ENCODE measurements at regions not wholly inside any gene's neighbourhood (a gene's known extent, or its start where the extent isn't known, plus 50 kb on each side); places are given as distances from the start of the nearest gene placed in this dataset.
A peak's percentile ranks its signal among the peaks of the same experiment; 100 is the strongest.

DNA sequence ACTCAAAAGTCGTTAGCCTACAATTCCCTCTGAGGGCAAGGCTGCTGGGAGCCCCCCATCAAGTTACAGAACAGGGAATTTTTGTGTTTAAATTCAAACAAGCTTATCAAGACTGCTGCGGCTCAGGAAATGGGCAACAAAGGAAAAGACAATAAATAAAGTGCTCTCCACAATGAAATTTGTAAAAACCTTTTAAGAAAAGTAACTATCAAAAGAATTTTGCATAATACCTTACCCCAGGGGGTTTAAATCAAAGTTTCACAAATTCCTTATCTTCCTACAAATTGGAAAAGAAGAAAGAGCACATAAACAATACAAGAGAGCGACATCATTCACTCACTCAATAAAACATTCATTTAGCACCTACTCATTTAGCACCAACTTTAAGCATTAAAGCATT is 97.9 kb upstream of the CCDC160 start:
- intact Hi-C loops (cut with micrococcal nuclease; ENCODE audit: unreplicated experiment): no loop called here
- no peaks in the 10 kb centered on the region for H3K9me2 ChIP-seq (ENCODE audit: insufficient read depth, low read length)
- no peak overlapping the region for H3K27ac ChIP-seq (ENCODE audit: low read depth, low read length, poor library complexity, severe bottlenecking)
- H2AFZ ChIP-seq (ENCODE audit: low read length): no peak overlapping the region
- no peak overlapping the region for H3K4me2 ChIP-seq (ENCODE audit: low read length)
- TF ChIP-seq, protein P1, sequence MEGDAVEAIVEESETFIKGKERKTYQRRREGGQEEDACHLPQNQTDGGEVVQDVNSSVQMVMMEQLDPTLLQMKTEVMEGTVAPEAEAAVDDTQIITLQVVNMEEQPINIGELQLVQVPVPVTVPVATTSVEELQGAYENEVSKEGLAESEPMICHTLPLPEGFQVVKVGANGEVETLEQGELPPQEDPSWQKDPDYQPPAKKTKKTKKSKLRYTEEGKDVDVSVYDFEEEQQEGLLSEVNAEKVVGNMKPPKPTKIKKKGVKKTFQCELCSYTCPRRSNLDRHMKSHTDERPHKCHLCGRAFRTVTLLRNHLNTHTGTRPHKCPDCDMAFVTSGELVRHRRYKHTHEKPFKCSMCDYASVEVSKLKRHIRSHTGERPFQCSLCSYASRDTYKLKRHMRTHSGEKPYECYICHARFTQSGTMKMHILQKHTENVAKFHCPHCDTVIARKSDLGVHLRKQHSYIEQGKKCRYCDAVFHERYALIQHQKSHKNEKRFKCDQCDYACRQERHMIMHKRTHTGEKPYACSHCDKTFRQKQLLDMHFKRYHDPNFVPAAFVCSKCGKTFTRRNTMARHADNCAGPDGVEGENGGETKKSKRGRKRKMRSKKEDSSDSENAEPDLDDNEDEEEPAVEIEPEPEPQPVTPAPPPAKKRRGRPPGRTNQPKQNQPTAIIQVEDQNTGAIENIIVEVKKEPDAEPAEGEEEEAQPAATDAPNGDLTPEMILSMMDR (conservative IDR thresholded peaks at IDR 0.05; ENCODE audit: low read length): no peak
- TF ChIP-seq EZH2phosphoT487 (IDR thresholded peaks at IDR 0.05; ENCODE audit: borderline replicate concordance, low read depth, low read length): no peak
- H3K9me3 ChIP-seq (ENCODE audit: low read length): no peaks in the 10 kb centered on the region
- no peak for DNase-seq (ENCODE audit: low spot score)
- H3K4me1 ChIP-seq (ENCODE audit: insufficient read depth, low read length, poor library complexity, severe bottlenecking): no peaks in the 10 kb centered on the region
- no peak overlapping the region for H3K4me3 ChIP-seq (ENCODE audit: low read depth, low read length, poor library complexity, severe bottlenecking)
- no peaks in the 10 kb centered on the region for H3K79me2 ChIP-seq (ENCODE audit: insufficient read depth, low read depth, low read length)
- ChIA-PET POLR2A (no interaction called here), CTCF (ENCODE audit: unreplicated experiment) (no interaction called here)
- H3K36me3 ChIP-seq (ENCODE audit: insufficient read depth, low read length): no peaks in the 10 kb centered on the region
- no TSS peak for BruUV-seq (replicated peaks)
- H4K20me1 ChIP-seq (ENCODE audit: insufficient read depth, low read length): no peaks in the 10 kb centered on the region

DNA sequence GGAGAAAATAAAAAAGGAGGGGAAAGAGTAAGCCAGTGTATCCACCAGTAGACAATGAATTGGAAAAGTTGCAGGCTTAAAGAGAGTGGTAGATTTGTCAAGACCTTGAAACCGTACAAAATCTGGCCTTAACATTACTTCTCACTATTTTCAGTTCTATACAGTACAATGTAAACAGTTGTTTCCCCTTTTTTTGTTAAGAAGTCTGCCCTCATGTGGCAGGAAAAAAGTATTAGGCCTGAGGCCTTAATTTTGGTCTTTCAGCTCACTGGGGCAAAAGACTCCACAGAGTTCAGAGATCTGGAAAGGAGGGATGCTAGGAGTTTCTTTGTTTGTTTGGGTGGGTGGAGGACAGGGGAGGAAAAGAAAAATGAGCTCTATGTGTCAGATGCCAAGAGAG is 92.8 kb upstream of the CCDC160 start:
- no peaks in the 10 kb centered on the region for H3K9me2 ChIP-seq (ENCODE audit: insufficient read depth, low read length)
- H3K4me1 ChIP-seq (ENCODE audit: insufficient read depth, low read length, poor library complexity, severe bottlenecking): no peaks in the 10 kb centered on the region
- H4K20me1 ChIP-seq (ENCODE audit: insufficient read depth, low read length): no peaks in the 10 kb centered on the region
- ChIA-PET CTCF (ENCODE audit: unreplicated experiment) (no interaction called here), POLR2A (no interaction called here)
- H3K4me3 ChIP-seq (ENCODE audit: low read depth, low read length, poor library complexity, severe bottlenecking): no peak overlapping the region
- no peak overlapping the region for H3K27ac ChIP-seq (ENCODE audit: low read depth, low read length, poor library complexity, severe bottlenecking)
- no peak overlapping the region for H2AFZ ChIP-seq (ENCODE audit: low read length)
- no TSS peak for BruUV-seq (replicated peaks)
- peak; percentile 21 for DNase-seq (ENCODE audit: low spot score)
- intact Hi-C loops (cut with micrococcal nuclease; ENCODE audit: unreplicated experiment): no loop called here
- no peaks in the 10 kb centered on the region for H3K79me2 ChIP-seq (ENCODE audit: insufficient read depth, low read depth, low read length)
- H3K9me3 ChIP-seq (ENCODE audit: low read length): no peaks in the 10 kb centered on the region
- no peaks in the 10 kb centered on the region for H3K36me3 ChIP-seq (ENCODE audit: insufficient read depth, low read length)
- no peak overlapping the region for H3K4me2 ChIP-seq (ENCODE audit: low read length)
- TF ChIP-seq, protein P1 (conservative IDR thresholded peaks at IDR 0.05; ENCODE audit: low read length): peak; percentile 67
- TF ChIP-seq EZH2phosphoT487 (IDR thresholded peaks at IDR 0.05; ENCODE audit: borderline replicate concordance, low read depth, low read length): no peak

DNA sequence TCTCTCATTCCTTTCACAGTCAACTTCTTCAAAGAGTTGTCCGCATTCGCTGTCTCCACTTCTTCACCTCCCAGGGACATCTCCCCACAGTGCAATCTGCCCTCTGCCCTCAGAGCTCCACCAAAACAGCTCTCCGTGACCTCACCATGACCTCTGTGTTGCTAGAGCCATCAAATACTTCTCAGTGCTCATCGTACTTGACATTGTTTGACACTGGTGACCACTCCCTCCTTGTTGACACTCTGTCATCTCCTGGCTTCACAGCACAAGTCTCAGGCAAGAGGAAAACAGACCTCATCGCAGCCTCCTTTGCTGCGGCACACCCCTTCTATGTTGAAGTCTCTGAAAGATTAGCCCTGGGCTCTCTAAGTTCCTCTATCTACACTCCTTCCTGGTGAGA is 90.5 kb upstream of the CCDC160 start:
- H3K9me3 ChIP-seq (ENCODE audit: low read length): no peaks in the 10 kb centered on the region
- no TSS peak for BruUV-seq (replicated peaks)
- no peaks in the 10 kb centered on the region for H3K9me2 ChIP-seq (ENCODE audit: insufficient read depth, low read length)
- H3K27ac ChIP-seq (ENCODE audit: low read depth, low read length, poor library complexity, severe bottlenecking): no peak overlapping the region
- H3K4me2 ChIP-seq (ENCODE audit: low read length): no peak overlapping the region
- H2AFZ ChIP-seq (ENCODE audit: low read length): no peak overlapping the region
- no peaks in the 10 kb centered on the region for H3K4me1 ChIP-seq (ENCODE audit: insufficient read depth, low read length, poor library complexity, severe bottlenecking)
- H3K36me3 ChIP-seq (ENCODE audit: insufficient read depth, low read length): no peaks in the 10 kb centered on the region
- DNase-seq (ENCODE audit: low spot score): no peak
- TF ChIP-seq, protein P1 (conservative IDR thresholded peaks at IDR 0.05; ENCODE audit: low read length): no peak
- TF ChIP-seq EZH2phosphoT487 (IDR thresholded peaks at IDR 0.05; ENCODE audit: borderline replicate concordance, low read depth, low read length): no peak
- no peak overlapping the region for H3K4me3 ChIP-seq (ENCODE audit: low read depth, low read length, poor library complexity, severe bottlenecking)
- H4K20me1 ChIP-seq (ENCODE audit: insufficient read depth, low read length): no peaks in the 10 kb centered on the region
- POLR2A ChIA-PET: no interaction called here
- H3K79me2 ChIP-seq (ENCODE audit: insufficient read depth, low read depth, low read length): no peaks in the 10 kb centered on the region
- intact Hi-C loops (cut with micrococcal nuclease; ENCODE audit: unreplicated experiment): no loop called here
- CTCF ChIA-PET (ENCODE audit: unreplicated experiment): no interaction called here
